ENCODE measurements at regions not wholly inside any gene's neighbourhood (a gene's known extent, or its start where the extent isn't known, plus 50 kb on each side); places are given as distances from the start of the nearest gene placed in this dataset.

DNA sequence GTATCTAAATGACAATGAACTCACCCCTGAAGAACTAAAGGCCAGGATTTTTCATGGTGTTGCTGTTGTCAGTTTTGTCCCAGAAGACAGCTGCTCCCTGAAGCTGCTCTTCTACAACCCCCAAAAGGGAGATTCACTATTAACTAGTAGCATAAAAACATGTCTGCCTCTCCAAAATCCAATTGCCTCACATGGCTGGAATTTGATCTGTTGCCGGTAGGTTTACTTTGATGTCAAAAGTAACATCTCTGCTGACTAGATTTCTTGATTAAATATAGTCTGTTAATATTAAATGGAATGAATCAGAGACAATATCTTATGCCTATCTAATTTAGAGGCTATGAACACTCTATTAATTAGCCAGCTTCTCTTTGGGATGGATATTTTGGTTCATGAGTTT, 425.4 kb downstream of the ETS1 start:
- CTCF ChIA-PET: interaction anchor here (1.2 kb wide), 1 partner anchor 669 kb away, joined by 4 read pairs; no protein-coding TSS in a partner anchor
- H3K27ac ChIP-seq (ENCODE audit: insufficient read depth, low read length): no peak overlapping the region
- H2AK5ac ChIP-seq (ENCODE audit: low read depth, low read length): no peak overlapping the region
- H3K36me3 ChIP-seq (ENCODE audit: control insufficient read depth, insufficient read depth, low read length): no peaks in the 10 kb centered on the region
- no peak for TF ChIP-seq RFX5 (IDR thresholded peaks at IDR 0.05; ENCODE audit: low read depth, low read length)
- TF ChIP-seq RAD21 (IDR thresholded peaks at IDR 0.05; ENCODE audit: low read length): no peak
- intact Hi-C loops (cut with micrococcal nuclease) (no loop called here), dilution Hi-C loops (cut with HindIII; ENCODE audit: low sequenced_read_pairs, unreplicated experiment) (loop anchor here (25.0 kb wide), 1 partner anchor 475 kb away; no protein-coding TSS in a partner anchor), in situ Hi-C loops (cut with MboI; ENCODE audit: low sequenced_read_pairs) (loop anchor here (5.0 to 25.0 kb wide), 2 partner anchors 120 to 800 kb away; no protein-coding TSS in a partner anchor)
- H4K5ac ChIP-seq (ENCODE audit: low read depth, low read length): no peak overlapping the region
- no peak overlapping the region for H2BK120ac ChIP-seq (ENCODE audit: low read depth, low read length)
- no peak overlapping the region for H3K56ac ChIP-seq (ENCODE audit: extremely low read depth, insufficient read depth, low read length)
- no peak overlapping the region for H3K4me2 ChIP-seq (ENCODE audit: low read depth, low read length)
- no peak for ATAC-seq (ENCODE audit: low read depth)
- no peaks in the 10 kb centered on the region for H3K9me3 ChIP-seq (ENCODE audit: control insufficient read depth, insufficient read depth, low read length)
- no peaks in the 10 kb centered on the region for H3K9me1 ChIP-seq (ENCODE audit: insufficient read depth, low read length)
- WGBS, 2 experiments (ENCODE audit: extremely low coverage in 2 of 2, insufficient read length in 1 of 2): no CpG with 5 or more reads among the region's 1 CpG
- H3K18ac ChIP-seq (ENCODE audit: low read depth, low read length): no peak overlapping the region
- H3K27me3 ChIP-seq (ENCODE audit: control insufficient read depth, insufficient read depth, low read length): peaks cover 11% of the 10 kb centered on the region
- POLR2A ChIA-PET (ENCODE audit: unreplicated experiment): no interaction called here
- H3K4me3 ChIP-seq (ENCODE audit: insufficient read depth, low read depth, low read length): no peak overlapping the region
- H3K79me1 ChIP-seq (ENCODE audit: low read depth in 1 of 2, low read length in 2 of 2): no peaks in the 10 kb centered on the region
- H3K4ac ChIP-seq (ENCODE audit: low read depth, low read length): no peak overlapping the region
- BruUV-seq (replicated peaks): no TSS peak
- no peaks in the 10 kb centered on the region for H4K20me1 ChIP-seq (ENCODE audit: insufficient read depth, low read length)
- H3K4me1 ChIP-seq (ENCODE audit: control insufficient read depth, insufficient read depth, low read length): no peaks in the 10 kb centered on the region
- H4K91ac ChIP-seq (ENCODE audit: insufficient read depth, low read depth, low read length): no peak overlapping the region
- H2BK15ac ChIP-seq (ENCODE audit: low read depth, low read length): no peak overlapping the region
- no peak overlapping the region for H2BK5ac ChIP-seq (ENCODE audit: low read depth, low read length, poor library complexity, severe bottlenecking)
- no peak overlapping the region for H4K8ac ChIP-seq (ENCODE audit: low read depth in 2 of 2, low read length in 2 of 2)
- DNase-seq: no peak
- no peak overlapping the region for H3K23ac ChIP-seq (ENCODE audit: low read depth, low read length)
- no peak overlapping the region for H2AFZ ChIP-seq (replicated peaks; ENCODE audit: low read length, poor library complexity)
- no peak overlapping the region for H3K14ac ChIP-seq (replicated peaks; ENCODE audit: low read depth, low read length)
- H2BK20ac ChIP-seq (ENCODE audit: low read depth, low read length): no peak overlapping the region
- H2AK9ac ChIP-seq (replicated peaks; ENCODE audit: low read depth, low read length, poor library complexity): no peak overlapping the region
- H3K9ac ChIP-seq (ENCODE audit: low read depth, low read length): no peak overlapping the region
